NCI-H774 (cell line): ENCODE measurements at regions not wholly inside any gene's neighbourhood (a gene's known extent, or its start where the extent isn't known, plus 50 kb on each side); places are given as distances from the start of the nearest gene placed in this dataset.
A peak's percentile ranks its signal among the peaks of the same experiment; 100 is the strongest.

Experiments
- DNase-seq: peaks from one replicate; lab custom pipeline; 2025; lab: John Stamatoyannopoulos, UW

DNA sequence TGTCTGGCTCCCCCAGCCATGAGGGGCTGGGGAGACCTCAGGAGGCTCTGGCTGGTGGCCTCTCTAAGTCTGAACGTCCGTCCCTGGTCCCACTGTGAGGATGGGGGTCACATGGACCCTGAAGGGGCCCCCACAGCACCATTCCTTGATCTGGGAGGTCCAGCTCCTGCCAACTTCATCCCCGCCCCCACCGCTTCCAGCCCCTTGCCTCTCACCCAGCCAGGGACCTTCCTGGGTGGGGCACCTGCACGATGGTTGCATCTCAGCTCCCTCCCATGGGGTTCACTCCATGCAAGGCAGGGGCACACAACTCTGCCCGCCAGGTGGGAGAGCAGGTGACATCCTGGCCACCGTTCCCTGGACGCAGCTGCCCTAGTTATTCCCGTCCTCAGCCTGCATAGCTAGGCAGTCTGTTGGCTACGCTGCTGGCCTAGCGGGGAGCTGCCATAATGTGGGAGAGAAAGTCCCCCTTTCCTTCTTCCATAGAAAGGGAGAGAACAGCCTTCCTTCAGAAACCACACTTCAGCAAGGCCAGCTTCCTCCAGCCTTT is 217.9 kb upstream of the RPL38 start:
- DNase-seq: no peak

DNA sequence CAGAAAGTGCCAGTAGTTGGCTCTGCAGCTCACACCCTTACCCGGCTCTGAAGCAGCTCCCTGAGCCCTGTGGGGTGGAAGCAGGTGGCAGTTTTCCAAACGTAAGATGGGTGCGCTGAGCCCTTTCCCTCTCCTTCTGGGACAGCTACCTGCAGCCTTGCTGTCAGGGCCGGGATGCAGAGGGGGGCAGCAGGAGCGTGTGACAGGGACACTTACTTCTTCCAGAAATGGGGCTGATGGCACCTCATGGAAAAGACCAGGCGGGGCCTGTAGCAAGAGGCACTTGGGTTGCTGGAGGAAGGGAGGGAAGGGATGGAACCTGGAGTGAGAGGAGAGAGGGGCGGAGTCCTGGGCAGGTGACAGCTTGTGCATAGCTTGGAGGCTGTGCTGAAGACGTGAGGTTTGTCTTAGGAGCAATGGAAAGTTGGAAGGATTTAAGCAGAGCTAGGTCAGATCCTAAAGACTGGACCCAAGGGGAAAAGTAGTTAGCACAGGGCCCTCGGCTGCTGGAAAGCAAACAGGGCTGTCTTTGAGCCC is 216.8 kb upstream of the RPL38 start:
- DNase-seq: no peak

DNA sequence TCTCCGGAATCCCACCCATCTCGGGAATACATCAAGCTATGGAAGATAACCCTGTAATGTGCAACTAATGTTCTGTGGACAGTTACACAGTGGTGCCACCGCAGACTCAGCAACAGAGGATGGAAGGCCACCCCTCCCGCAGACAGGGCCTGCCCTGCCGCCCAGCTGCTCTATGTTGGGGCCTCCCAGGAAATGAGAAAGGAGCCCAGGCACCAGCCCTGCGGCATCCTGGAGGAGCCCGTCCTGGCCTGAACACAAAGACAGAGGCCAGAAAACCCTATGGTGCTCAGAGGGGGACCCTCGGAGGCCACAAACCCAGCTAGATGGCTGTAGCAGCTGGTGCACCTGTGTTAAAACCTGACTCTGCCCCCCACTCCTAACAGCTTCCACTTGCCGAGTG is 216.1 kb upstream of the RPL38 start:
- no peak for DNase-seq

DNA sequence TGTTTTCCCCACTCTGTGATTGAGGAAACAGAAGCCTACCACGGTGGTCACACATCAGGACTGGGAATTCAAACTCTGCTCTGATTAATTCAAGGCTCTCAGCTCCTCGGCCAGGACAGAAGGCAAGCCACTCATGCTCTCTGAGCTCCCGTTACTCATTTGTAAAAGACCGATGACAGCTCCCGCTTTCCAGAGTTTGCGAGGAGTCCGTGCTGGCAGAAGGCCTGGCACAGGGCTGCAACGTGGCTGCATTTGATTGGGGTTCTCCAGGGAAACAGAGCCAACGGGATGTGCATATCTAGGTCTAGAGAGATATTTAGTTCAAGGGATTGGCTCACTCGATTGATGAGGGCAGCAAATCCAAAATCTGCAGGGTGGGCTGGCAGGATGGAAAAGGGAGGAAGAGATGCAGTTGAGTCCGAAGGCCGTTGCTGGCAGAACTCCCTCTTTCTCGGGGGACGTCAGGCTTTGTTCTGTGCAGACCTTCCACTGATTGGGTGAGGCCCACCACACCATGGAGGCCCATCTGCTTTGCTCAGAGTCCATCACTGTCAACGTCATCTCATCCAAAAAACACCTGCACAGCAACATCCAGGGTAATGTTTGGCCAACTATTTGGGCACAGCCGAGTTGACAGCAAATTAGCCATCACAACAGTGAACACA is 215.5 kb upstream of the RPL38 start:
- DNase-seq: no peak

DNA sequence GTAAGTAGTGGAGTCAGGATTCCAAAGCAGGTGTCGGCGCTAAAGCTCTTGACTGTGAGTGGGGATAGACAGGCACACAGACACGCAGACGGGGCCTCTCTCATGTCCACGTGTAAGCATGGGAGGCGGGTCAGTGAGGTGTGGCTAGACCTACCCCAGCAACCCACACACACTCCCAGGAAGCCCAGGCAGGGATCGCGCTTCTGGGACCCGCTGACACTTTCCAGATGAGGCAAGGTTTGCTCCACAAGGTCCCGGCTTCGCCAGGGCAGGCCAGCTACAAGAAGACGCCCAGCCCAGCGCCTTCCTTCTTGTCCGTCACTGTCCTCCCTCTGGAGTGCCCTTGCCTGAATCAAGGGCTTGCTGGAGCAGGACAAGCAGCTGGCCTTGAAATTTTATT is 213.8 kb upstream of the RPL38 start:
- no peak for DNase-seq

DNA sequence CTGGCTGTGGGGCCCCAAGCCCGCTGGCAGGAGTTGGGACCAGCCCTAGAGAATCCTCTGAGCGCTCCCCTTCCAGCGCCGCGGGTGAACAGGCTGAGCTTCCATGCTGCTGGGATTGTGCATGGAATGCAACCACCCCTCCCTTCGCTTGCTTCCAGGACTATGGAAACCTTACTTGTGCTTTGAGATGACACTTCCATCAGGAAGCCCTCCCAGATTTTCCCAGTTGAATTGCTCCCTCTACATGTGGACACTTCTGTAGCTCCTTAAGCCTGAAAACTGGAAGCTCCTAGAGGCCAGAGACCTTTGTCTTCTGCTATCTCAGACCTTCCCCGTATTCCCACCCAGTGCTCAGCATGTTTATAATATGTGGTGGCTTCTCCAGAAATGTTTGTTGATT is 213.2 kb upstream of the RPL38 start:
- no peak for DNase-seq

DNA sequence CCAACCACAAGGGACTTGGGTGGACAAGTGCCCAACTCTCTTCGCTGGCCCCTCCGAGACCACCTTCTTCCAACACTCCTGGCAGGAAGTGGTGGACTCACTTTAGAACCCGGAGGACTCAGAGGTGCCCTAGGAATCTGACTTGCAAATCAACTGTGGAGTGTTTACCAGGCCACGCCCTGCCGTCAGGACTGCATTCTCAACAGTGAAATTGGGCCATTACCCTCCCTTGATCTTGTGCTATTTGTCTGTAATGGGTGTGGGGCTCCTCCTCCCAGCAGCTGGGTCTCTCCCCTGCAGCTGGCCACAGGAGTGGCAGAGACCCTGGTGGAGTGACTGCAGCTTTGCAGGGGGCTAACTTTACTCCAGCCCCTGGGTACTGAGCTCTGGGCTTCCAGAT is 212.2 kb upstream of the RPL38 start:
- no peak for DNase-seq

DNA sequence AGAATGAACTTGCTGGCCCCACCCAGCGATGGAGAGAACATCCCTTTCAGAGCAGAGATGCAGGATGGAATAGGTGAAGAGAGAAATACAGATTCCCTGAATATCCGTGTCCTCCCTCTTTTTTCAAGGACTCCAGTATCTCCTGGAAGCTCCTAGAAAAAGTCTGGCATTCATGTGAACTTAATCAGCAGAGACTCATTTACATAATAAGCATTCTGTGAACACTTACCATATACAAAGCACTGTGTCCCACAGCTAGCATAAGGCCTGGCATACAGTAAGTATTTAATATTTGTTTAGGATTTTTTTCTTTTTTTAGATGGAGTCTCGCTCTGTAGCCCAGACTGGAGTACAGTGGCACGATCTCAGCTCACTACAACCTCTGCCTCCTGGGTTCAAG is 208.5 kb upstream of the RPL38 start:
- no peak for DNase-seq

DNA sequence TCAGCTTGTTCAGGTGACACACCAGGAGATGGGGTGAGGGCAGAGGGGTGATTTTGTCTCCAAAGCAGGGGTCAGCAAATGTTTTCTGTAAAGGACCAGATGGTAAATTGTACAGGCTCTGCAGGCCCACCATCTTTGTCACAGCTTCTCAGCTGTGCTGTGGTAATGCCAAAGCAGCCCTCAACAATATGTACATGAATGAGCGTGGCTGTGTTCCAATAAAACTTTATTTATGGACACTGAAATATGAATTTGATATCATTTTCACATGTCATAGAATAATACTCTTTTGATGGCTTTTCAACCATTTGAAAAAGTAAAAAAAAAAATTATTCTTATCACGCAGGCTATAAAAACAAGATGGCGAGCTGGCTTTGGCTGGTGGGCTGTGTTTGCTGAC is 206.4 kb upstream of the RPL38 start:
- no peak for DNase-seq

DNA sequence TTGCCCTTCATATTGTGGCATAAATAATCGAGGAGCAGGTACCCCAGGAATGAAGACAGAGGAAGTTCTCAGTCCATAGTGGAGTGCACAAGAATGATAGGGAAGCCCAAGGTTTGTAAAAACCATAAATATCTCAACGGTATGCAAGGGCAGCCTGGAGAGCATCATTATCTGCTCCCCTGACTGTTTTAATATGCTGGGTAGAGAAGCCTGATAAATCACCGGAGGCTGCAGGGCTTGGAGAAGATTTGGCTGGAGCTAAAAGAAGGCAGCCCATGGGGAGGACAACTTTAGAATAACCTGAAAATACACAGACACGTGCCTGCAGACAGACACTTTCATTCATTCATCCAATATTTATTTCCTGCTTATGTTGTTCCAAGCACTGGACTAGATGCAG is 205.2 kb upstream of the RPL38 start:
- DNase-seq: no peak

DNA sequence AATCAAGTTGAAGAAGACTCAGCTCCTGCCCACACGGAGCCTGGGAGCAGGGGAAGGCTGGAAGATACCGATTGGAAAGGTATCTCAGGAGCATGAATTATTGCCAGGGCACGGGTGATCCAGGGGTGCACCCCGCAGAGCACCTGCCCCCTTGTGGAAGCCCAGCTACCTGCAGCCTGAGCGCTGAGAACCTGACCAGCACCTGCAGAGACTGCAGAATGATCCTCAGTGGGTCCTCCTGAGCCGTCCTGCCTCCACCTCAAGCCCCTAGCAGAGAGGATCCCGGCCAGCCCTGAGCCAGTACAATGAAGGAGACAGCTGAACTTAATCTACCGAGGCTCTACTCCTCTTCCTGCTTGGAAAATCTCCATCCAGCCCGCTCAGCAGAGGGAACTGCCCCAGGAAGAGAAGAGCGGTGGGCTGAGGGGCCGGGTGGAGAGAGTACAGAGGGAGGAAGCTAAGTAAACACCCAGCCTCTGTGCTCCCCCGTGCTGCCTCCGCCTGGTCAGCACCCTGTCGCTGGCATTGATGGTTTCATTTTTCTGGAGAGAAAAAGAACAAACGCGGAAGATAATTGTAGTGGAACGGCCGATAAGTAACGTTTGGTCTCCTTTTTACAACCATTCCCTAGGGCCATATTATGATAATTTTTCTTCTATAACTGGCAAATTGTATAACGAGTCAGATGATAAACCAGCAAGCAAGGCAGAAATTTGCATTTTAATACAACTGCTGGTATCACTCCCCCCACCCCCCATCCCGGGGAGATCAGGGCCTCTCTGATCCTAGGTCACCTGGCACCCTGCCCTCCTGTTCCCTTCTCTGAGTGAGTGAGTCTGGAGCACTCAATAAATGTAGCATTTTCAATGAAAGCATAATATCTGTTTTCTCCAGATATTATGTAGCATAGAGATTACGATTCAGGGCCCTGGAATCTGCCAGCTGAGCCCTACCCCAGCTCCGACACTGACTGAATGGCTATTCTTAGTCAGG is 204.5 kb upstream of the RPL38 start:
- peak; percentile 77 for DNase-seq

DNA sequence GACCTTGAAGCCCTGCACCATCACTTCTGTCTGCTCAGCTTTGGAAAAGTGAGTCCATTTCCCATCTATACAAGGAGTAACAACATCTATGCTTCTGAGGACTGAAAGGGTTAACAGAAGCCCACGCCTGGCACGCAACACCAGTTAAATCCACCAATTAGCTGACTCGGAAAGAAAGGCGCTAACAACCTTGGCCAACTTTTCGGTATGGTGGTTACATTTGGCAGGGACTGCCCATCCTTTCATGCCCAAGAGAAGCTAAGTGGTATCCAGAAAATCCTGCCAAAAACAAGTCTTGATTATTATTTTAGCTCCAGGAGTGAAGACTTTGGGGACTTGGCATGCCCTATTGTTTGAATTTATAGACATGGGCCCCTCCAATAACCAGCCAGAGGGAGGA is 202.3 kb upstream of the RPL38 start:
- no peak for DNase-seq

DNA sequence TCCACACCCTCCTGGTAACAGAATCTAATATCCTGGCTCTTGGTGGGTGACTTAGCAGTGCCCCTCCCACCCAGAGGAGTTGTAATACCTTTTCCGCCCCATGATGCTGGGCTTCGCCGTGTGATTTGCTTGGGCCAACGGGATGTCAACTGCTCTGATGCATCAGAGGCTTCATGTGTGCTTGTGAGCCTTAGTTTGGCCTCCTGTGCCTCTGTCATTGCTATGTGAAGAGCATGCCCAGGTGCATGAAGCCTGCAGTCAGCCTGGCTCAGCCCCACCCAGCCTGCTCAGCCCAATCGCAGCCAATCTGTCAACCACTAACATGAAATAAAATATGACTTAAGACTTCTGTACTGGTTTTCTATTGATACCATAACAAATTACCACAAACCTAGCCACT is 201.2 kb upstream of the RPL38 start:
- no peak for DNase-seq

DNA sequence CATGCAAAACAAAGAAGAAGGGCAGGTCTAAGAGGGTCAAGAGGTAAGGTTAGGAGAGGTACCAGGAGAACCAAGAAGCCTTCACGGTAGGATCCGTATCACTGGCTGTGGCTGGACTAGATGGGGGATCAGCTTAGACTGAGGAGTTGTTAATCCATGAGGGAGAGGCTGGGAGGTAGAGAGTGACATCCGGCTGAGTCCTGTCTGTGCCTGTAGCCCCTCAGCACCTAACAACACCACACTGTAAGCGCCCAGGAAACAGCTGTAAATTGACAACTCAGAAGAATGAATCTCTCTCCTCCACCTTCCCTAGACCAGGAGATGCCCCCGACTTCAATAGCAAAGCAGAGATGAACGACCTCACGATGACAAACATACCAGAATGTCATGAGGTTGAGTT is 199.4 kb upstream of the RPL38 start:
- DNase-seq: no peak

DNA sequence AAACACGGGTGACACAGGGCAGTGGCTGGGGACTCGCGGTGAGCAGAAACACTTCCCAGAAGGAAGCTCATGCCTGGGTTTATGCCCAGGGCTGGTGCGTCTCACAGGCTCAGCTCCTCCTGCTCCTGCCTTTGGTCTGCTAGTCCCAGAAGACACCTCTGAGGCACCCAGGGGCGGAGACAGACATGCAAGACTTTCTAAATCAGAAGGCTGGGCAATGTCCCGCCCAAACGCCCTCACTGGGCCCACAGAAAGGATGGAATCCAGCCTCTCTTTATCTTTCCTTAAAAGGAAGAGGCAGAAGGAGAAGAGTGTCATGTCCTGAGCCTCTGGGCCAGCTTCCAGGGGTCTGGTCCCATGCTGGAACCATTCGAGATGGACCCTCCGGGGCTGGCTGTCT is 197.7 kb upstream of the RPL38 start:
- no peak for DNase-seq

DNA sequence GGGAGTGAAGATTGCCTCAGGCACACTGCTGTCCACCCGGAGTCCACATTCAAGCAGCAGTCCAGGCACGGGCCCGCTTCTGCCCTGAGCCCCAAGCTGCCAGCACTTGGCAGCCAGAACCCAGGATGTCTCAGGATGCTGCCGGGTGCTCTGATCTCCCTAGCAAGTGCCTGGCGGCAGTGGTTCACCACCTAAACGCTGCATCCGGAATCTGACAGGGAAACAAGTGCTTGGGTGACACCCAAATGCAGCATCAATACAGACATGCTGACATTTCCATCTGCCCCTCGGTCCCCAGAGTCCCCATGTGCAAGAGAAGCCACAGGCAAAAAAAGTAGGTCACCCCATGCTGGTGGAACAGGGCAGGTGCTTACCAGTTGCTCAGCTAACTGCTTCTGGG is 197.1 kb upstream of the RPL38 start:
- no peak for DNase-seq

DNA sequence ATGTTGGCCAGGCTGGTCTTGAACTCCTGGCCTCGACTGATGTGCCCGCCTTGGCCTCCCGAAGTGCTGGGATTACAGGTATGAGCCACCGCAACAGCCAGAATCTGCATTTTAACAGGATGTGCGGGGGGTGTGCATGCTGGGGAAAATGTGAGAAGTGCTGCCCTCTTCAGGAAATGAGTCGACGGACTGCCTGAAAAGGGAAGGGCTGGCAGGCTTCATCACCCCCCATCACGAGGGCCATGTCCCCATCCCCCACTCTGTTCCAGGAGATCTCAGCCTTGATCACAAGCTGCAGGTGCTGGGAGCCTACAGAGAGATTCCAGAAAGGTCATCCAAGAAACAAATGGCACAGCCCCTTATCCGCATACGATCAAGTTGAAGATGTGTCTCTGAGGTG is 195.3 kb upstream of the RPL38 start:
- peak; percentile 63 for DNase-seq

DNA sequence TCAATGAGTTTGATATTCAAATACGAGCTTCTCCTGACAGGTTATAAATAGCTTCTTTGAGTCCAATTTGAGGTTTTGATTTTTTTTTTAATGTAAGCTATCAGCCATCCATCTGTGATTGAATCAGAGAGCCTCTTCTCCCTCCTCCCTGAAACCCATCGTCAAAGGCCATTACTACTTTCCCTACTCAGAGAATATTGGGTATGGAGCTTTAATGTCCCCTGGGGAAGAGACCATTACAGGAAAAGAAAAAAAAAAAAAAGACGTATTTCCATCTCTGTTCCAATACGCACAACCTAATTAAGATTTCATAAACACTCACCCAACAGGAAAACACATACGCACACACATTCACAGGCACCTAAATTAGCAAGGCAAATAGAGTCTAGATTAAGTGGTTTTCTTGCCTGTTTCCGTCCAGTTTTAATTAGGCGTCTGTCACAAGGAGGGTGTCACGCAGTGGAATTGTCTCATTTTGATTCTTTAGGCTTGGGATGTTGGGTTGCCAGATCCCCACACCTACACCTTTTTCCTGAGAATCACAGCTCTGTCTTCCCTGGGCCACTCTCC is 194.3 kb upstream of the RPL38 start:
- DNase-seq: peak; percentile 36

DNA sequence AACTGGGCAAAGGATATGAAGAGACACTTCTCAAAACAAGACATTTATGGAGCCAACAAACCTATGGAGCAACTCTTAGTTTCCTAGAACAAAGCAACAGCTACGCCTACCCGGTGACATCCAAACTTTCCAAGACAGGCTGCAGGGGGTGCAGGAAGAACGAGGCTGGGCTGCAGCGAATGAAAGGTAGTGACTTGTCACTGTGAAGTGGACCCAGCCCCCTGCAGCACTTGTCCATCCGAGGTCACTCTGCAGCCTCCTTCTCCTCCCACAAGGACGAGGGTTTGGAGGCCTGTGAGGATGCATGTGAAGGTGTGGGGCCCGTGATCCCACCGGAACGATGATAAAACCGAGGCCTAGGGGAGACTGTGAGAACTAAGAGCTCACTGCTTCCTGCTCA is 192.6 kb upstream of the RPL38 start:
- DNase-seq: no peak

DNA sequence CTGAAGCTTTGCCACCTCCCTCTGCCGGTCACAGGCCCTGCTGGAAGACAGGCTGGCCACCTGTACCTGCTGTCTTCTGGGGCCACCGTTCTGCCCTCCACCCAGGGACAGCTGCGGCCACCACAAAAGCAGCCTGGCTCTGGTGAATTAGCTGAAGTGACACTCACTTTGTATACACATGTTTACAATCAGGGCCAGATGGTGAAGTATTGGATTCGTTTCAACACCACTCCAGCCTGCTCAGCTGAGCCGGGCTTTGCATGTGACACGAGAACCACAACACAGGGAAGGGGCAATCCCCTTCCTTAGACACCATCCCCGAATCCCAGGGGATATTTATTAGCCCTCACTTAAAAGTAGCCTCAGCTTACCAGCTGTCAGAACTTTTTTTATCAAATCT is 191.5 kb upstream of the RPL38 start:
- DNase-seq: peak; percentile 98

DNA sequence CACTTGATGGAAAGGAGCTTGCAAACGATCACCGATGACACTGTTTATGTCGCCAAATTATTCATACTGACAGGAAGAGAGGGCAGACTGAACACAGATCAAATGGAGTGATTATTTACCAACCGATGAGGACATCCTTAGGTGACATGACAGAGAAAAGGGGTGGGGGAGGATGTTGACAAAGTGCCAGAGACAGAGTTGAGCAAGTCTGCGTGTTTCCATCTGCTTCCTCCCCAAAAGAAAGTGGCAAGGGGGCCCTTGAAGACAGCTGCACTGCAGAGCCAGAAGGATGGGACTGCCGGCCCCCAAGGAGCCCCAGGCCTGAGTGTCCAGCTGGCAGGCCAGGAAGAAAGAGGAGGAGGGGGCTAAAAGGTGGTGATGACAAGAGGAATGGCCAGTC is 191.0 kb upstream of the RPL38 start:
- DNase-seq: peak; percentile 36

DNA sequence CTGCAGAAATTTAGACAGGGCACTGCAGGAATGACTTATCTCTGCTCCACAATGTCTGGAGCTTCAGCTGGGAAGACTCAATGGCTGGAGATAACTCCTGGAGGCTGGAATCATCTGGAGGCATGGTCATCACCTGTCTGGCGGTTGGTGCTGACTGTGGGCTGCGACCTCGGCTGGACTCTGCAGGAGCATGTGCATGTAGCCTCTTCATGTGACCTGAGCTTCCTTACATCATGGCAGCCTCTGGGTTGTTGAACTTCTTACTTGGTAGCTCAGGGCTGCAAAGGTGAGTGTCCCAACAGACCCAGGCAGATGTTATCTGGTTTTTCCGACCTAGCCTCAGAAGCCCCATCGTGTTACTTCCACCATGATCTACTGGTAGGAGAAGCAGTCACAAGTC is 188.2 kb upstream of the RPL38 start:
- DNase-seq: no peak

DNA sequence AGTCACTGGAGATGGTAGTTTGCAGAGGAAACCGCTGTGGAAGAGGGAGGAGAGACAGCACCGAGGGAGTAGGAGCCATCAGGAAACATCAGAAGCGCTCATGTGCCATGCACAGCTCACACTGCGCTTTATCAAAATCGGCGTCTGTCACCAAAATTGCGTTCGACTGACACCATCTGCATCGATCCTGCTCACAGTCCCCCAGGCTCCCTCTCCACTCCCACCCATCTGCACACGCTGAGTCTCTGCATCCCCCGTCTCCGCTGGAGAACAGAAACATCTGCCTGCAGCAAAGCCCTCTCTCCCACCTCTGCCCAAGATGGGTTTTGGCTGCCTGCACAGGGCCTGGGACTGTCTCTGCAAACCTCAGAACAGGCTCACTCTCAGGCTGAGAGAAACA is 187.5 kb upstream of the RPL38 start:
- DNase-seq: no peak
